Gastrocnemius medialis (tissue), 4 donors: ENCODE measurements at regions not wholly inside any gene's neighbourhood (a gene's known extent, or its start where the extent isn't known, plus 50 kb on each side); places are given as distances from the start of the nearest gene placed in this dataset.

Experiments used
- ATAC-seq, 2 donors: fragments of 150-250 bp; one replicate each; pipeline ENCODE4 v1.9.1; 2016
- DNase-seq, 2 donors: peaks; one replicate each; pipeline ENCODE4 v3.0.0-alpha.2; 2019
- H3K27ac ChIP-seq, 4 donors: fragments of 200-600 bp; sonication (generic); 1 replicate in 1 of 4; 2 replicates in 3 of 4; pipeline ENCODE4 v1.5.1; 2016 to 2018; ENCODE audit warnings: mild to moderate bottlenecking in 2 of 4, moderate library complexity in 1 of 4
- H3K27me3 ChIP-seq, 3 donors: fragments of 200-600 bp; sonication (generic) in 2 of 3; 1 replicate in 1 of 3; 2 replicates in 2 of 3; pipeline versions ENCODE4 v1.5.1 to v1.6.0; 2016 to 2019; ENCODE audit warnings: mild to moderate bottlenecking in 1 of 3, moderate library complexity in 1 of 3
- H3K36me3 ChIP-seq, 2 donors: fragments of 200-600 bp; sonication (generic) in 1 of 2; one replicate each; pipeline ENCODE4 v1.5.1; 2017 to 2018
- H3K4me1 ChIP-seq, 2 donors: fragments of 200-600 bp; sonication (generic) in 1 of 2; one replicate each; pipeline ENCODE4 v1.5.1; 2016 to 2017; ENCODE audit warnings: mild to moderate bottlenecking in 2 of 2
- H3K4me3 ChIP-seq, 4 donors: fragments of 200-600 bp; sonication (generic) in 3 of 4; 1 replicate in 1 of 4; 2 replicates in 3 of 4; pipeline ENCODE4 v1.5.1; 2016 to 2019; ENCODE audit warnings: mild to moderate bottlenecking in 2 of 4
- H3K9me3 ChIP-seq, 3 donors: fragments of 200-600 bp; sonication (generic) in 2 of 3; 1 replicate in 1 of 3; 2 replicates in 2 of 3; pipeline ENCODE4 v1.5.1; 2016 to 2019
- POLR2A ChIP-seq, 2 donors: fragments of 450-650 bp; IDR thresholded peaks; one replicate each; pipeline ENCODE4 v1.6.1; 2017; ENCODE audit warnings: antibody characterized with exemption in 2 of 2, mild to moderate bottlenecking in 2 of 2, moderate library complexity in 2 of 2
- in situ Hi-C, 4 donors: fragments of 200-750 bp; cut with MboI; loops; one replicate each; pipeline versions ENCODE4 v1.15.0 to v1.8.0; 2017; ENCODE audit warnings: low sequenced_read_pairs in 4 of 4
- intact Hi-C: fragments of 100-400 bp; cut with DNase I; formaldehyde crosslinking; loops from one replicate; pipeline ENCODE4 v1.15.1; 2023; ENCODE audit warnings: low total_unique reads
- TF ChIP-seq, protein P1 (sequence below), 5 experiments: fragments of 450-650 bp in 3 of 5; fragments of 200-600 bp in 2 of 5; sonication (generic) in 2 of 5; IDR thresholded peaks in 4 of 5; conservative IDR thresholded peaks in 1 of 5; 1 replicate in 4 of 5; 2 replicates in 1 of 5; pipeline ENCODE4 v1.5.1; 2016 to 2019; ENCODE audit warnings: antibody characterized with exemption in 5 of 5, mild to moderate bottlenecking in 3 of 5, moderate library complexity in 3 of 5

- H3K36me3 ChIP-seq, result no peaks in the 10 kb centered on the region
- no peak overlapping the region for H3K4me3 ChIP-seq
- no peak overlapping the region for H3K27ac ChIP-seq
- no peaks in the 10 kb centered on the region for H3K27me3 ChIP-seq
- no peaks in the 10 kb centered on the region for H3K4me1 ChIP-seq
- in situ Hi-C loops (no loop called here), intact Hi-C loops (no loop called here)
- no peaks in the 10 kb centered on the region for H3K9me3 ChIP-seq
- ATAC-seq, result no peak
- TF ChIP-seq POLR2A (IDR thresholded peaks at IDR 0.05), result no peak
- TF ChIP-seq, protein P1, sequence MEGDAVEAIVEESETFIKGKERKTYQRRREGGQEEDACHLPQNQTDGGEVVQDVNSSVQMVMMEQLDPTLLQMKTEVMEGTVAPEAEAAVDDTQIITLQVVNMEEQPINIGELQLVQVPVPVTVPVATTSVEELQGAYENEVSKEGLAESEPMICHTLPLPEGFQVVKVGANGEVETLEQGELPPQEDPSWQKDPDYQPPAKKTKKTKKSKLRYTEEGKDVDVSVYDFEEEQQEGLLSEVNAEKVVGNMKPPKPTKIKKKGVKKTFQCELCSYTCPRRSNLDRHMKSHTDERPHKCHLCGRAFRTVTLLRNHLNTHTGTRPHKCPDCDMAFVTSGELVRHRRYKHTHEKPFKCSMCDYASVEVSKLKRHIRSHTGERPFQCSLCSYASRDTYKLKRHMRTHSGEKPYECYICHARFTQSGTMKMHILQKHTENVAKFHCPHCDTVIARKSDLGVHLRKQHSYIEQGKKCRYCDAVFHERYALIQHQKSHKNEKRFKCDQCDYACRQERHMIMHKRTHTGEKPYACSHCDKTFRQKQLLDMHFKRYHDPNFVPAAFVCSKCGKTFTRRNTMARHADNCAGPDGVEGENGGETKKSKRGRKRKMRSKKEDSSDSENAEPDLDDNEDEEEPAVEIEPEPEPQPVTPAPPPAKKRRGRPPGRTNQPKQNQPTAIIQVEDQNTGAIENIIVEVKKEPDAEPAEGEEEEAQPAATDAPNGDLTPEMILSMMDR (IDR thresholded peaks at IDR 0.05 in 4 of 5, conservative IDR thresholded peaks at IDR 0.05 in 1 of 5), result no peak
- DNase-seq, result no peak
Observed at GRCh38 chr6:86217906-86218305, 575.2 kb upstream of the SYNCRIP start.

DNA sequence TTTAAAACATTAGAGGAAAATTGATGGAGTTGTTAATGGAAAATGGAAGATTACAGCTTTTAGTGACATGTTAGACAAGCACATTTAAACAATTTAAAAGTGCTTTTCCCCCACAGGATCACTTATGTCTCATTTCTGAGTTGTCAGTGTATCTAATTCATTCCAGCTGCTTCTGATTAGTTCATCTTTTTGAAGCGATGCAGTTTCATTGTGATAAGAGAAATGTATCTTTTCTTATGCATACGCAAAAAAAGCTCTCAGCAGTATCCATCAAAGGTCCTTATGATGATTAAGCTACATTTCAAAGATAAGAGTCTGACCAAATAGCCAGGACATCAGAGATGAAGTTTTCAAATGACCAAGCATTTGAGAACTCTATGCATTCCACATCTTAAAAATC is 572.6 kb upstream of the SYNCRIP start:
- no peaks in the 10 kb centered on the region for H3K4me1 ChIP-seq
- no peak overlapping the region for H3K4me3 ChIP-seq
- in situ Hi-C loops, result no loop called here
- H3K27ac ChIP-seq, result no peak overlapping the region
- H3K27me3 ChIP-seq, result no peaks in the 10 kb centered on the region
- TF ChIP-seq, protein P1 (IDR thresholded peaks at IDR 0.05 in 4 of 5, conservative IDR thresholded peaks at IDR 0.05 in 1 of 5), result no peak
- no peak for TF ChIP-seq POLR2A (IDR thresholded peaks at IDR 0.05)
- intact Hi-C loops, result no loop called here
- ATAC-seq (no peak), DNase-seq (no peak)
- H3K9me3 ChIP-seq, result no peaks in the 10 kb centered on the region
- H3K36me3 ChIP-seq, result no peaks in the 10 kb centered on the region

DNA sequence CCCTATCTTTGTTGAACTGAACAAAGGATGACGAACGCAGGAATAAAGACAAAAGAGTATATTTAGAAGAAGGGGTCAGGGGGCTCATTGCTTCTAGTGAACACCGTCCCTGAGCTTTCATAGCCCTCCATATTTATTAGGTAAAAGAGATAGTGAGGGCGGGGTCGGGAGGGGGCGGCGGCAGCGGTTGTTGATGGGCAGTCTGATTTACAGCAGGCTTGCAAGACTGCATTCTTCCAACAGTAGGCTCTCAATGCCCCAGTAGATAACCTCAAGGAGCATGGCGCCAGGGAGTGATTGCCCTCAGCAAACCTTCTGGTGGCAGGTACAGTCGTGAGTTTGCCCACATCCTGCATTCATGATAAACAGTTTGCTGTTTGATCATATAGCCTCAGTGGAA is 563.3 kb upstream of the SYNCRIP start:
- intact Hi-C loops, result no loop called here
- H3K4me1 ChIP-seq, result no peaks in the 10 kb centered on the region
- DNase-seq (no peak), ATAC-seq (no peak)
- no peaks in the 10 kb centered on the region for H3K27me3 ChIP-seq
- TF ChIP-seq, protein P1 (IDR thresholded peaks at IDR 0.05 in 4 of 5, conservative IDR thresholded peaks at IDR 0.05 in 1 of 5), result no peak
- TF ChIP-seq POLR2A (IDR thresholded peaks at IDR 0.05), result no peak
- in situ Hi-C loops, result no loop called here
- no peak overlapping the region for H3K4me3 ChIP-seq
- H3K36me3 ChIP-seq, result no peaks in the 10 kb centered on the region
- H3K9me3 ChIP-seq, result no peaks in the 10 kb centered on the region
- no peak overlapping the region for H3K27ac ChIP-seq

DNA sequence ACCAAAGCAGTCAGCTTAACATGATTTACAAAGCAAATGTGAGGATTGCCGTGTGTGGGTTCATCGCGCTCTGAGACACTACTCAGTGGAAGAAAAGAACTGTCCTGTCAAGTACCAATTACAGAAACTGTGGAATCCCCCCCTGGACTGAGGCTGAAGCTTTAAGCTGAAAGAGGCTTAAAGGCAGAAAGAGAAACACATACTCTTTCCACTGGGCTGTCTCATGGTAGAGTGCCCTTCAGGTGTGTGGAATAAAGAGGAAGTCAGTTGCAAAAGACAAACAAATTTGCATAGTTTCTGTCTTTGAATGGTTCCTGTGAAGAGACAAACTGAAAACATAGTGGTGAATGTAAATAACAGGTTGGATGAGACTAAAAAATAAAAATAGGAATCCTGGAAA is 560.4 kb upstream of the SYNCRIP start:
- ATAC-seq (no peak), DNase-seq (no peak)
- TF ChIP-seq POLR2A (IDR thresholded peaks at IDR 0.05), result no peak
- TF ChIP-seq, protein P1 (IDR thresholded peaks at IDR 0.05 in 4 of 5, conservative IDR thresholded peaks at IDR 0.05 in 1 of 5), result no peak
- in situ Hi-C loops (no loop called here), intact Hi-C loops (no loop called here)
- H3K36me3 ChIP-seq, result no peaks in the 10 kb centered on the region
- H3K27me3 ChIP-seq, result no peaks in the 10 kb centered on the region
- H3K4me3 ChIP-seq, result no peak overlapping the region
- no peaks in the 10 kb centered on the region for H3K9me3 ChIP-seq
- no peaks in the 10 kb centered on the region for H3K4me1 ChIP-seq
- no peak overlapping the region for H3K27ac ChIP-seq

DNA sequence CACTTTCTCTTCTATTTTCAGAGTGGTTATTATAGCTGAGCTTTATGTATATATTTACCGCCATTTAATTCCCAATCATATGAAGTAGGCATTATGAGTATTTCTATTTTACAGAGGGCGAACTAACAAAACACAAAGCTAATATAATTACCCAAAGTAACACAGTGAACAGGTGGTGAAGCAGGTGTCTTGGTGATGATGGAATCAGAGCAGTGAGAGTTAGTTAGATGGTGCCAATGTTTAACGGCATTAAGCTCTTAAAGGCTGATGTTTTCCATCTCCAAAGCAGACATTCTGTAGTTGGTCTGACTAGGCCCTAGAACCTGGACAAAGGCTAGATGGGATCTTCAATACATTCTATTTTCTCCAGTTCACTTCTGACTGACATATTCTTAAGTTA is 551.1 kb upstream of the SYNCRIP start:
- H3K27me3 ChIP-seq, result no peaks in the 10 kb centered on the region
- no peak overlapping the region for H3K27ac ChIP-seq
- in situ Hi-C loops, result no loop called here
- H3K9me3 ChIP-seq, result no peaks in the 10 kb centered on the region
- DNase-seq (no peak), ATAC-seq (no peak)
- no peaks in the 10 kb centered on the region for H3K36me3 ChIP-seq
- H3K4me3 ChIP-seq, result no peak overlapping the region
- no peaks in the 10 kb centered on the region for H3K4me1 ChIP-seq
- intact Hi-C loops, result no loop called here
- no peak for TF ChIP-seq POLR2A (IDR thresholded peaks at IDR 0.05)
- TF ChIP-seq, protein P1 (IDR thresholded peaks at IDR 0.05 in 4 of 5, conservative IDR thresholded peaks at IDR 0.05 in 1 of 5), result no peak
